ENCODE measurements at regions not wholly inside any gene's neighbourhood (a gene's known extent, or its start where the extent isn't known, plus 50 kb on each side); places are given as distances from the start of the nearest gene placed in this dataset.

- Histone ChIP-seq H3K36me3 (ENCODE audit: insufficient read depth, low read length) (no peaks in the 10 kb centered on the region), H3K9ac (ENCODE audit: low read length) (no peak overlapping the region), H3K9me3 (ENCODE audit: low read length) (no peaks in the 10 kb centered on the region), H3K79me2 (replicated peaks; ENCODE audit: insufficient read depth, low read length) (no peaks in the 10 kb centered on the region), H2AFZ (ENCODE audit: low read depth, low read length) (no peak overlapping the region), H3K4me2 (ENCODE audit: low read length) (no peak overlapping the region), H3F3A (ENCODE audit: insufficient read depth, low read length, poor library complexity, severe bottlenecking) (no peaks in the 10 kb centered on the region), H3K27ac (ENCODE audit: low read length) (no peak overlapping the region), H4K20me1 (ENCODE audit: insufficient read depth) (no peaks in the 10 kb centered on the region), H3K9me2 (ENCODE audit: insufficient read depth, low read length) (no peaks in the 10 kb centered on the region), H3K27me3 (ENCODE audit: insufficient read depth, low read depth, low read length) (no peaks in the 10 kb centered on the region), H3K4me3 (ENCODE audit: low read length) (no peak overlapping the region)
- TF ChIP-seq MXI1 (conservative IDR thresholded peaks at IDR 0.05; ENCODE audit: poor library complexity, severe bottlenecking) (no peak), SMC3 (conservative IDR thresholded peaks at IDR 0.05; ENCODE audit: poor library complexity) (no peak), EP300 (conservative IDR thresholded peaks at IDR 0.05; ENCODE audit: poor library complexity, severe bottlenecking) (no peak), EZH2 (IDR thresholded peaks at IDR 0.05; ENCODE audit: borderline replicate concordance, insufficient read depth, low read length, poor library complexity, severe bottlenecking) (no peak), TAF1 (IDR thresholded peaks at IDR 0.05; ENCODE audit: low read depth) (no peak), POLR2AphosphoS5 (IDR thresholded peaks at IDR 0.05) (no peak), RAD21 (conservative IDR thresholded peaks at IDR 0.05) (no peak)
- TF ChIP-seq, protein P1, sequence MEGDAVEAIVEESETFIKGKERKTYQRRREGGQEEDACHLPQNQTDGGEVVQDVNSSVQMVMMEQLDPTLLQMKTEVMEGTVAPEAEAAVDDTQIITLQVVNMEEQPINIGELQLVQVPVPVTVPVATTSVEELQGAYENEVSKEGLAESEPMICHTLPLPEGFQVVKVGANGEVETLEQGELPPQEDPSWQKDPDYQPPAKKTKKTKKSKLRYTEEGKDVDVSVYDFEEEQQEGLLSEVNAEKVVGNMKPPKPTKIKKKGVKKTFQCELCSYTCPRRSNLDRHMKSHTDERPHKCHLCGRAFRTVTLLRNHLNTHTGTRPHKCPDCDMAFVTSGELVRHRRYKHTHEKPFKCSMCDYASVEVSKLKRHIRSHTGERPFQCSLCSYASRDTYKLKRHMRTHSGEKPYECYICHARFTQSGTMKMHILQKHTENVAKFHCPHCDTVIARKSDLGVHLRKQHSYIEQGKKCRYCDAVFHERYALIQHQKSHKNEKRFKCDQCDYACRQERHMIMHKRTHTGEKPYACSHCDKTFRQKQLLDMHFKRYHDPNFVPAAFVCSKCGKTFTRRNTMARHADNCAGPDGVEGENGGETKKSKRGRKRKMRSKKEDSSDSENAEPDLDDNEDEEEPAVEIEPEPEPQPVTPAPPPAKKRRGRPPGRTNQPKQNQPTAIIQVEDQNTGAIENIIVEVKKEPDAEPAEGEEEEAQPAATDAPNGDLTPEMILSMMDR (IDR thresholded peaks at IDR 0.05; ENCODE audit: poor library complexity, severe bottlenecking): no peak
- TF ChIP-seq, protein P2, sequence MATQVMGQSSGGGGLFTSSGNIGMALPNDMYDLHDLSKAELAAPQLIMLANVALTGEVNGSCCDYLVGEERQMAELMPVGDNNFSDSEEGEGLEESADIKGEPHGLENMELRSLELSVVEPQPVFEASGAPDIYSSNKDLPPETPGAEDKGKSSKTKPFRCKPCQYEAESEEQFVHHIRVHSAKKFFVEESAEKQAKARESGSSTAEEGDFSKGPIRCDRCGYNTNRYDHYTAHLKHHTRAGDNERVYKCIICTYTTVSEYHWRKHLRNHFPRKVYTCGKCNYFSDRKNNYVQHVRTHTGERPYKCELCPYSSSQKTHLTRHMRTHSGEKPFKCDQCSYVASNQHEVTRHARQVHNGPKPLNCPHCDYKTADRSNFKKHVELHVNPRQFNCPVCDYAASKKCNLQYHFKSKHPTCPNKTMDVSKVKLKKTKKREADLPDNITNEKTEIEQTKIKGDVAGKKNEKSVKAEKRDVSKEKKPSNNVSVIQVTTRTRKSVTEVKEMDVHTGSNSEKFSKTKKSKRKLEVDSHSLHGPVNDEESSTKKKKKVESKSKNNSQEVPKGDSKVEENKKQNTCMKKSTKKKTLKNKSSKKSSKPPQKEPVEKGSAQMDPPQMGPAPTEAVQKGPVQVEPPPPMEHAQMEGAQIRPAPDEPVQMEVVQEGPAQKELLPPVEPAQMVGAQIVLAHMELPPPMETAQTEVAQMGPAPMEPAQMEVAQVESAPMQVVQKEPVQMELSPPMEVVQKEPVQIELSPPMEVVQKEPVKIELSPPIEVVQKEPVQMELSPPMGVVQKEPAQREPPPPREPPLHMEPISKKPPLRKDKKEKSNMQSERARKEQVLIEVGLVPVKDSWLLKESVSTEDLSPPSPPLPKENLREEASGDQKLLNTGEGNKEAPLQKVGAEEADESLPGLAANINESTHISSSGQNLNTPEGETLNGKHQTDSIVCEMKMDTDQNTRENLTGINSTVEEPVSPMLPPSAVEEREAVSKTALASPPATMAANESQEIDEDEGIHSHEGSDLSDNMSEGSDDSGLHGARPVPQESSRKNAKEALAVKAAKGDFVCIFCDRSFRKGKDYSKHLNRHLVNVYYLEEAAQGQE (IDR thresholded peaks at IDR 0.05; ENCODE audit: borderline replicate concordance): no peak
Observed at GRCh38 chr2:67614454-67614853, 217.3 kb downstream of the ETAA1 start.

GRCh38 chr2:67616749-67617148 is 219.6 kb downstream of the ETAA1 start:
- H3K27me3 ChIP-seq (ENCODE audit: insufficient read depth, low read depth, low read length): no peaks in the 10 kb centered on the region
- no peaks in the 10 kb centered on the region for H3K36me3 ChIP-seq (ENCODE audit: insufficient read depth, low read length)
- TF ChIP-seq, protein P2 (IDR thresholded peaks at IDR 0.05; ENCODE audit: borderline replicate concordance): no peak
- TF ChIP-seq MXI1 (conservative IDR thresholded peaks at IDR 0.05; ENCODE audit: poor library complexity, severe bottlenecking) (no peak), EP300 (conservative IDR thresholded peaks at IDR 0.05; ENCODE audit: poor library complexity, severe bottlenecking) (no peak), POLR2AphosphoS5 (IDR thresholded peaks at IDR 0.05) (no peak)
- TF ChIP-seq, protein P1 (IDR thresholded peaks at IDR 0.05; ENCODE audit: poor library complexity, severe bottlenecking): no peak
- H4K20me1 ChIP-seq (ENCODE audit: insufficient read depth): no peaks in the 10 kb centered on the region
- H3K9ac ChIP-seq (ENCODE audit: low read length): no peak overlapping the region
- no peak overlapping the region for H2AFZ ChIP-seq (ENCODE audit: low read depth, low read length)
- no peaks in the 10 kb centered on the region for H3K9me2 ChIP-seq (ENCODE audit: insufficient read depth, low read length)
- no peak overlapping the region for H3K4me2 ChIP-seq (ENCODE audit: low read length)
- H3K79me2 ChIP-seq (replicated peaks; ENCODE audit: insufficient read depth, low read length): no peaks in the 10 kb centered on the region
- H3K27ac ChIP-seq (ENCODE audit: low read length): no peak overlapping the region
- no peaks in the 10 kb centered on the region for H3F3A ChIP-seq (ENCODE audit: insufficient read depth, low read length, poor library complexity, severe bottlenecking)
- no peaks in the 10 kb centered on the region for H3K9me3 ChIP-seq (ENCODE audit: low read length)
- no peak overlapping the region for H3K4me3 ChIP-seq (ENCODE audit: low read length)

Measured in neural cell (in vitro differentiated cells).